HEK293 (cell line): ENCODE measurements at regions not wholly inside any gene's neighbourhood (a gene's known extent, or its start where the extent isn't known, plus 50 kb on each side); places are given as distances from the start of the nearest gene placed in this dataset.

Experiments used
- CTCF ChIA-PET: fragments of 350-600 bp; formaldehyde crosslinking; extraction: SDS; loops from one replicate; lab custom pipeline; 2021; ENCODE audit warnings: antibody characterized with exemption; lab: Yijun Ruan, JAX
- POLR2A ChIA-PET: fragments of 300-600 bp; formaldehyde crosslinking; extraction: SDS; loops from one replicate; lab custom pipeline; 2020; ENCODE audit warnings: antibody characterized with exemption, inconsistent platforms; lab: Yijun Ruan, JAX
- H3K27ac ChIP-seq: fragments of 200-500 bp; sonication (Bioruptor generic); 2 replicates; pipeline ENCODE4 v1.5.1; 2014; ENCODE audit warnings: low read depth, low read length, control low read depth, inconsistent platforms; ENCODE audit errors: extremely low read depth
- H3K36me3 ChIP-seq, 2 experiments: fragments of 200-500 bp in 1 of 2; sonication (Bioruptor generic) in 1 of 2; 1 replicate in 1 of 2; 2 replicates in 1 of 2; pipeline ENCODE4 v1.5.1; 2014 to 2017; ENCODE audit warnings: inconsistent platforms in 2 of 2, low read length in 2 of 2; ENCODE audit not compliant: control insufficient read depth in 2 of 2, insufficient read depth in 1 of 2
- H3K4me1 ChIP-seq: fragments of 200-500 bp; sonication (Bioruptor generic); 2 replicates; pipeline ENCODE4 v1.5.1; 2014; ENCODE audit warnings: mild to moderate bottlenecking, low read length, inconsistent platforms; ENCODE audit not compliant: control insufficient read depth, insufficient read depth
- H3K4me3 ChIP-seq: 2 replicates; pipeline ENCODE4 v1.5.1; 2011; ENCODE audit warnings: low read depth, mild to moderate bottlenecking, control low read depth, low read length, moderate library complexity
- H3K9me3 ChIP-seq: fragments of 200-500 bp; sonication (Bioruptor generic); 2 replicates; pipeline ENCODE4 v1.5.1; 2014; ENCODE audit warnings: low read depth, low read length, inconsistent platforms; ENCODE audit not compliant: control insufficient read depth, insufficient read depth
- ATF2 ChIP-seq: fragments of 450-650 bp; formaldehyde crosslinking; IDR thresholded peaks from 2 replicates; pipeline ENCODE4 v1.5.1; 2016; ENCODE audit warnings: missing biosample characterization, missing genetic modification characterization, low read depth
- BCL11B ChIP-seq: fragments of 450-650 bp; formaldehyde crosslinking; IDR thresholded peaks from 2 replicates; pipeline ENCODE4 v1.5.1; 2016; ENCODE audit warnings: low read depth, missing biosample characterization, missing genetic modification characterization
- GLIS1 ChIP-seq: fragments of 450-650 bp; formaldehyde crosslinking; IDR thresholded peaks from 2 replicates; pipeline ENCODE4 v1.5.1; 2016; ENCODE audit warnings: missing biosample characterization, missing genetic modification characterization
- HOXC10 ChIP-seq: sonication (generic); formaldehyde crosslinking; IDR thresholded peaks from 2 replicates; pipeline ENCODE4 v1.8.1; 2023; ENCODE audit warnings: mild to moderate bottlenecking, missing genetic modification reagents
- KLF16 ChIP-seq: fragments of 450-650 bp; formaldehyde crosslinking; IDR thresholded peaks from 2 replicates; pipeline ENCODE4 v1.5.1; 2017; ENCODE audit warnings: missing biosample characterization, missing genetic modification characterization
- PRDM10 ChIP-seq: fragments of 450-650 bp; formaldehyde crosslinking; IDR thresholded peaks from 2 replicates; pipeline ENCODE4 v1.5.1; 2016; ENCODE audit warnings: missing biosample characterization, missing genetic modification characterization
- SP3 ChIP-seq: fragments of 450-650 bp; formaldehyde crosslinking; IDR thresholded peaks from 2 replicates; pipeline ENCODE4 v1.5.1; 2016; ENCODE audit warnings: missing biosample characterization, missing genetic modification characterization
- ZBTB11 ChIP-seq: fragments of 450-650 bp; formaldehyde crosslinking; conservative IDR thresholded peaks from 2 replicates; pipeline ENCODE4 v1.5.1; 2016; ENCODE audit warnings: low read depth, missing biosample characterization, missing genetic modification characterization
- ZBTB17 ChIP-seq: fragments of 450-650 bp; formaldehyde crosslinking; IDR thresholded peaks from 2 replicates; pipeline ENCODE4 v1.5.1; 2016; ENCODE audit warnings: missing biosample characterization, missing genetic modification characterization
- ZBTB44 ChIP-seq: fragments of 450-650 bp; IDR thresholded peaks from 2 replicates; pipeline ENCODE4 v1.5.1; 2018; ENCODE audit warnings: missing biosample characterization, mild to moderate bottlenecking, missing genetic modification characterization
- ZFHX2 ChIP-seq: fragments of 450-650 bp; formaldehyde crosslinking; conservative IDR thresholded peaks from 2 replicates; pipeline ENCODE4 v1.5.1; 2016; ENCODE audit warnings: missing biosample characterization, missing genetic modification characterization
- ZFP3 ChIP-seq: fragments of 450-650 bp; formaldehyde crosslinking; IDR thresholded peaks from 2 replicates; pipeline ENCODE4 v1.5.1; 2016; ENCODE audit warnings: low read depth, missing biosample characterization, missing genetic modification characterization
- ZFP37 ChIP-seq: fragments of 450-650 bp; formaldehyde crosslinking; IDR thresholded peaks from 2 replicates; pipeline ENCODE4 v1.5.1; 2016; ENCODE audit warnings: missing biosample characterization, missing genetic modification characterization
- ZNF146 ChIP-seq: fragments of 450-650 bp; formaldehyde crosslinking; IDR thresholded peaks from 2 replicates; pipeline ENCODE4 v1.5.1; 2016; ENCODE audit warnings: missing biosample characterization, missing genetic modification characterization
- ZNF211 ChIP-seq: fragments of 450-650 bp; formaldehyde crosslinking; IDR thresholded peaks from 2 replicates; pipeline ENCODE4 v1.5.1; 2016; ENCODE audit warnings: low read depth, missing biosample characterization, missing genetic modification characterization
- ZNF350 ChIP-seq: fragments of 450-650 bp; formaldehyde crosslinking; IDR thresholded peaks from 2 replicates; pipeline ENCODE4 v1.5.0; 2017; ENCODE audit warnings: missing biosample characterization, mild to moderate bottlenecking, missing genetic modification characterization
- ZNF354C ChIP-seq: fragments of 450-650 bp; formaldehyde crosslinking; IDR thresholded peaks from 2 replicates; pipeline ENCODE4 v1.5.1; 2016; ENCODE audit warnings: missing biosample characterization, missing genetic modification characterization, low read depth, borderline replicate concordance
- ZNF404 ChIP-seq: fragments of 450-650 bp; formaldehyde crosslinking; IDR thresholded peaks from 2 replicates; pipeline ENCODE4 v1.5.1; 2017; ENCODE audit warnings: missing biosample characterization, missing genetic modification characterization
- ZNF423 ChIP-seq: fragments of 450-650 bp; formaldehyde crosslinking; IDR thresholded peaks from 2 replicates; pipeline ENCODE4 v1.5.1; 2016; ENCODE audit warnings: missing biosample characterization, missing genetic modification characterization
- ZNF426 ChIP-seq: fragments of 450-650 bp; formaldehyde crosslinking; IDR thresholded peaks from 2 replicates; pipeline ENCODE4 v1.5.1; 2017; ENCODE audit warnings: missing biosample characterization, missing genetic modification characterization, mild to moderate bottlenecking, inconsistent platforms, moderate library complexity
- ZNF585B ChIP-seq: fragments of 450-650 bp; formaldehyde crosslinking; IDR thresholded peaks from 2 replicates; pipeline ENCODE4 v1.5.1; 2016; ENCODE audit warnings: missing biosample characterization, missing genetic modification characterization
- ZNF639 ChIP-seq: fragments of 450-650 bp; formaldehyde crosslinking; IDR thresholded peaks from 2 replicates; pipeline ENCODE4 v1.5.1; 2016; ENCODE audit warnings: missing biosample characterization, missing genetic modification characterization
- ZNF660 ChIP-seq: fragments of 450-650 bp; IDR thresholded peaks from 2 replicates; pipeline ENCODE4 v1.5.1; 2018; ENCODE audit warnings: missing biosample characterization, mild to moderate bottlenecking, missing genetic modification characterization
- ZNF785 ChIP-seq: fragments of 450-650 bp; formaldehyde crosslinking; IDR thresholded peaks from 2 replicates; pipeline ENCODE4 v1.5.1; 2016; ENCODE audit warnings: missing biosample characterization, missing genetic modification characterization
- ZSCAN18 ChIP-seq: fragments of 450-650 bp; formaldehyde crosslinking; IDR thresholded peaks from 2 replicates; pipeline ENCODE4 v1.5.1; 2016; ENCODE audit warnings: missing biosample characterization, missing genetic modification characterization
- ZXDB ChIP-seq: fragments of 450-650 bp; formaldehyde crosslinking; IDR thresholded peaks from 2 replicates; pipeline ENCODE4 v1.5.1; 2016; ENCODE audit warnings: missing biosample characterization, missing genetic modification characterization

GRCh38 chr3:132785292-132785691, 63.1 kb upstream of the NPHP3 start:
- ChIA-PET POLR2A (no interaction called here), CTCF (no interaction called here)
- Histone ChIP-seq H3K27ac (no peak overlapping the region), H3K9me3 (no peaks in the 10 kb centered on the region), H3K36me3 (no peaks in the 10 kb centered on the region), H3K4me1 (peaks cover 3% of the 10 kb centered on the region; the same call in 1 of the 2 replicates), H3K4me3 (no peak overlapping the region)
- TF ChIP-seq ZNF426 (tag by site-specific recombination): no peak
- TF ChIP-seq ZNF146 (tag by site-specific recombination): no peak
- no peak for TF ChIP-seq ZBTB44 (tag by site-specific recombination)
- no peak for TF ChIP-seq ZNF404
- TF ChIP-seq HOXC10 (CRISPR knock-in tag): no peak
- no peak for TF ChIP-seq ZNF350 (tag by site-specific recombination)
- TF ChIP-seq ZNF211: no peak
- no peak for TF ChIP-seq ZNF354C (tag by site-specific recombination)
- TF ChIP-seq GLIS1: no peak
- TF ChIP-seq ATF2 (tag by site-specific recombination): peak; percentile 92
- TF ChIP-seq KLF16: peak; percentile 27; the same call in 1 of the 2 replicates
- TF ChIP-seq ZSCAN18: no peak
- TF ChIP-seq ZXDB (tag by site-specific recombination): peak; percentile 25; the same call in 1 of the 2 replicates
- no peak for TF ChIP-seq ZNF423 (tag by site-specific recombination)
- no peak for TF ChIP-seq ZNF785 (tag by site-specific recombination)
- TF ChIP-seq SP3 (tag by site-specific recombination): no peak
- no peak for TF ChIP-seq ZNF585B
- peak; percentile 65 for TF ChIP-seq PRDM10 (tag by site-specific recombination)
- peak; percentile 53; the same call in 1 of the 2 replicates for TF ChIP-seq ZBTB17
- peak; percentile 71; the same call in 1 of the 2 replicates for TF ChIP-seq ZNF639 (tag by site-specific recombination)
- TF ChIP-seq BCL11B (tag by site-specific recombination): no peak
- TF ChIP-seq ZFP37 (tag by site-specific recombination): no peak
- no peak for TF ChIP-seq ZFP3 (tag by site-specific recombination)
- TF ChIP-seq ZBTB11: peak; percentile 94
- no peak for TF ChIP-seq ZNF660 (tag by site-specific recombination)
- TF ChIP-seq ZFHX2 (tag by site-specific recombination): no peak
